IMR-90 (cell line): ENCODE measurements at regions not wholly inside any gene's neighbourhood (a gene's known extent, or its start where the extent isn't known, plus 50 kb on each side); places are given as distances from the start of the nearest gene placed in this dataset.
A peak's percentile ranks its signal among the peaks of the same experiment; 100 is the strongest.

ENCODE experiments used
- ATAC-seq: fragments of 200-7000 bp; cut with Tn5 transposase; 2 replicates; pipeline ENCODE4 v1.9.1; 2020; ENCODE audit warnings: low read depth, mild to moderate bottlenecking, moderate library complexity
- BruUV-seq: library from RNA; stranded (reverse); fragments of 400-500 nt; replicated peaks from 2 replicates; lab custom pipeline; 2021; lab: Mats Ljungman, UMichigan
- CTCF ChIA-PET: fragments of 300-600 bp; formaldehyde crosslinking; extraction: SDS; loops from one replicate; lab custom pipeline; 2021; ENCODE audit warnings: antibody characterized with exemption; lab: Yijun Ruan, JAX
- POLR2A ChIA-PET: fragments of 300-600 bp; sonication (Branson Sonifier 250); formaldehyde crosslinking; loops from one replicate; lab custom pipeline; 2022; ENCODE audit warnings: antibody characterized with exemption; ENCODE audit not compliant: unreplicated experiment; lab: Charles Lee
- DNase-seq: peaks from one replicate; pipeline ENCODE4 v3.0.0; 2013
- H2AFZ ChIP-seq: replicated peaks from 2 replicates; pipeline ENCODE3; 2013; ENCODE audit warnings: low read length, mild to moderate bottlenecking; ENCODE audit not compliant: poor library complexity
- H2AK5ac ChIP-seq: 2 replicates; pipeline ENCODE4 v1.6.1; 2013; ENCODE audit warnings: low read depth, low read length, inconsistent platforms
- H2AK9ac ChIP-seq: replicated peaks from 2 replicates; pipeline ENCODE3; 2013; ENCODE audit warnings: mild to moderate bottlenecking, low read depth, low read length, moderate library complexity; ENCODE audit not compliant: poor library complexity
- H2BK120ac ChIP-seq: 2 replicates; pipeline ENCODE4 v1.6.1; 2013; ENCODE audit warnings: low read depth, low read length, inconsistent platforms
- H2BK15ac ChIP-seq: 3 replicates; pipeline ENCODE4 v1.6.1; 2013; ENCODE audit warnings: low read depth, low read length, inconsistent platforms
- H2BK20ac ChIP-seq: 2 replicates; pipeline ENCODE4 v1.6.1; 2013; ENCODE audit warnings: low read depth, mild to moderate bottlenecking, inconsistent platforms, low read length, moderate library complexity
- H2BK5ac ChIP-seq: 2 replicates; pipeline ENCODE4 v1.6.1; 2013; ENCODE audit warnings: mild to moderate bottlenecking, low read depth, low read length, inconsistent platforms; ENCODE audit not compliant: poor library complexity, severe bottlenecking
- H3K14ac ChIP-seq: replicated peaks from 2 replicates; pipeline ENCODE4 v1.6.1; 2013; ENCODE audit warnings: low read depth, low read length, inconsistent platforms
- H3K18ac ChIP-seq: 2 replicates; pipeline ENCODE4 v1.6.1; 2013; ENCODE audit warnings: low read depth, low read length, control low read depth
- H3K23ac ChIP-seq: 2 replicates; pipeline ENCODE4 v1.6.1; 2013; ENCODE audit warnings: low read depth, low read length, inconsistent platforms
- H3K27ac ChIP-seq: 2 replicates; pipeline ENCODE4 v1.5.1; 2013; ENCODE audit warnings: mild to moderate bottlenecking, control low read depth, low read length; ENCODE audit not compliant: insufficient read depth
- H3K27me3 ChIP-seq: 2 replicates; pipeline ENCODE4 v1.6.1; 2013; ENCODE audit warnings: low read length; ENCODE audit not compliant: control insufficient read depth, insufficient read depth
- H3K36me3 ChIP-seq: 2 replicates; pipeline ENCODE4 v1.6.1; 2013; ENCODE audit warnings: low read length, mixed read lengths; ENCODE audit not compliant: control insufficient read depth, insufficient read depth
- H3K4ac ChIP-seq: 2 replicates; pipeline ENCODE4 v1.6.1; 2013; ENCODE audit warnings: low read depth, low read length, inconsistent platforms
- H3K4me1 ChIP-seq: 2 replicates; pipeline ENCODE4 v1.6.1; 2013; ENCODE audit warnings: low read length, mixed read lengths; ENCODE audit not compliant: control insufficient read depth, insufficient read depth
- H3K4me2 ChIP-seq: 2 replicates; pipeline ENCODE4 v1.6.1; 2013; ENCODE audit warnings: low read depth, mild to moderate bottlenecking, control low read depth, low read length, moderate library complexity
- H3K4me3 ChIP-seq: 2 replicates; pipeline ENCODE4 v1.5.1; 2013; ENCODE audit warnings: low read depth, mild to moderate bottlenecking, control low read depth, low read length, moderate library complexity; ENCODE audit not compliant: insufficient read depth
- H3K56ac ChIP-seq: 2 replicates; pipeline ENCODE4 v1.6.1; 2013; ENCODE audit warnings: low read length, inconsistent platforms; ENCODE audit not compliant: insufficient read depth; ENCODE audit errors: extremely low read depth
- H3K79me1 ChIP-seq, 2 experiments: 2 replicates each; pipeline ENCODE4 v1.6.1; 2013; ENCODE audit warnings: low read length in 2 of 2, inconsistent platforms in 1 of 2, low read depth in 1 of 2
- H3K9ac ChIP-seq: 2 replicates; pipeline ENCODE4 v1.6.1; 2013; ENCODE audit warnings: low read depth, low read length, control low read depth
- H3K9me1 ChIP-seq: 2 replicates; pipeline ENCODE4 v1.6.1; 2013; ENCODE audit warnings: low read length, inconsistent platforms; ENCODE audit not compliant: insufficient read depth
- H3K9me3 ChIP-seq: 2 replicates; pipeline ENCODE4 v1.6.1; 2013; ENCODE audit warnings: low read length; ENCODE audit not compliant: control insufficient read depth, insufficient read depth
- H4K20me1 ChIP-seq: 2 replicates; pipeline ENCODE4 v1.6.1; 2013; ENCODE audit warnings: low read length, inconsistent platforms; ENCODE audit not compliant: insufficient read depth
- H4K5ac ChIP-seq: 2 replicates; pipeline ENCODE4 v1.6.1; 2013; ENCODE audit warnings: mild to moderate bottlenecking, low read depth, low read length, control low read depth
- H4K8ac ChIP-seq, 2 experiments: 2 replicates each; pipeline ENCODE4 v1.6.1; 2013; ENCODE audit warnings: low read depth in 2 of 2, low read length in 2 of 2, control low read depth in 1 of 2, inconsistent platforms in 1 of 2
- H4K91ac ChIP-seq: 2 replicates; pipeline ENCODE4 v1.6.1; 2013; ENCODE audit warnings: low read depth, low read length, inconsistent platforms; ENCODE audit not compliant: insufficient read depth
- RFX5 ChIP-seq: IDR thresholded peaks from 2 replicates; pipeline ENCODE4 v1.8.0; 2012; ENCODE audit warnings: low read depth, mild to moderate bottlenecking, low read length, moderate library complexity
- SMC3 ChIP-seq: fragments of 150-350 bp; IDR thresholded peaks from 2 replicates; pipeline ENCODE4 v1.6.1; 2016; ENCODE audit warnings: low read depth, mild to moderate bottlenecking, antibody characterized with exemption, low read length, moderate library complexity
- WGBS, 2 experiments: methylation state at CpG; one replicate each; pipeline versions ENCODE4 v1.1.5 to v1.1.7; 2013; ENCODE audit warnings: missing lambda C conversion rate in 2 of 2; ENCODE audit not compliant: insufficient read length in 1 of 2; ENCODE audit errors: extremely low coverage in 2 of 2; 5-methylcytosine and 5-hydroxymethylcytosine counted together
- dilution Hi-C: fragments of 300-500 bp; cut with HindIII; formaldehyde crosslinking; loops from one replicate; pipeline ENCODE4 v1.14.3; 2018; ENCODE audit warnings: low sequenced_read_pairs; ENCODE audit not compliant: unreplicated experiment
- in situ Hi-C: fragments of 300-500 bp; cut with MboI; formaldehyde crosslinking; loops from 3 replicates; pipeline ENCODE4 v1.14.3; 2019; ENCODE audit warnings: low sequenced_read_pairs, inconsistent platforms, mixed read lengths
- intact Hi-C: fragments of 100-400 bp; cut with micrococcal nuclease; formaldehyde crosslinking; loops from 2 replicates; pipeline ENCODE4 v1.10.0; 2022

DNA sequence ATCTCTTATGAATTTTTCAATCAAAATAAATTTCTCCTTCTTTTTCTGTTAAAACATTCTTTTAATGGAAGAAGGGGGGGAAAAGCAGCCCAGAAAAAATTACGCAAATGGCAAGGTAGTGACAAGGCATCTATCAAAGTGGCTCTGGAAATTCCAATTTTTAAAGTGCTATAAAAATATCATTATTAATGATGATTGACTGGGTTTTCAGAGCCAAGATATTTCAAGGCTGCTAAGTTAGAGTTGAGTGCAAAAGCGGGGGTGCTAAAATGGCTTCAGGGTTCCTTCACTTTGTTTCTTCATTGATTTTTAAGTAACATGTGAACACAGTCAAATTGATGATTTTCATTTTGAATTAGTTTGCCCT is 171.6 kb upstream of the CITED2 start:
- peak overlapping the region; percentile 46; the same call in 1 of the 2 replicates for H3K18ac ChIP-seq
- TF ChIP-seq RFX5, result no peak
- no peak for TF ChIP-seq SMC3
- H3K4me3 ChIP-seq, result no peak overlapping the region
- dilution Hi-C loops, result no loop called here
- H2AK5ac ChIP-seq, result no peak overlapping the region
- 0 out of 2 replicates have a peak overlapping the region, but pooled peaks have one; percentile 30 for H3K14ac ChIP-seq
- no peak overlapping the region for H4K5ac ChIP-seq
- no TSS peak for BruUV-seq
- H3K27me3 ChIP-seq, result no peaks in the 10 kb centered on the region
- H3K4ac ChIP-seq, result no peak overlapping the region; the same call in 1 of the 2 replicates
- POLR2A ChIA-PET, result no interaction called here
- H3K9me3 ChIP-seq, result no peaks in the 10 kb centered on the region
- H3K9me1 ChIP-seq, result no peaks in the 10 kb centered on the region; the same call in 1 of the 2 replicates
- peak overlapping the region; percentile 20; the same call in 1 of the 3 replicates for H2BK15ac ChIP-seq
- DNase-seq, result no peak
- H3K23ac ChIP-seq, result no peak overlapping the region
- H4K91ac ChIP-seq, result no peak overlapping the region
- H3K4me2 ChIP-seq, result no peak overlapping the region
- peak overlapping the region; percentile 8 for H2BK5ac ChIP-seq
- H2AK9ac ChIP-seq, result no peak overlapping the region
- H2AFZ ChIP-seq, result no peak overlapping the region
- H3K36me3 ChIP-seq, result no peaks in the 10 kb centered on the region
- no peak overlapping the region for H3K56ac ChIP-seq
- WGBS, 2 experiments, result no CpG with 5 or more reads among the region's 2 CpGs
- H2BK120ac ChIP-seq, result peak overlapping the region; percentile 52; the same call in 1 of the 2 replicates
- CTCF ChIA-PET, result interaction anchor here (1.0 kb wide), 1 partner anchor 296 kb away, joined by 3 read pairs; no protein-coding TSS in a partner anchor
- no peak overlapping the region for H3K9ac ChIP-seq
- no peaks in the 10 kb centered on the region for H4K20me1 ChIP-seq
- H3K79me1 ChIP-seq, result no peaks in the 10 kb centered on the region
- H2BK20ac ChIP-seq, result peak overlapping the region; percentile 59; the same call in 1 of the 2 replicates
- no peak for ATAC-seq
- no peak overlapping the region for H3K27ac ChIP-seq
- intact Hi-C loops, result no loop called here
- H4K8ac ChIP-seq, result peak overlapping the region; percentile 17 to 29; a peak in 2 of 4 replicates
- H3K4me1 ChIP-seq, result peaks cover 16% of the 10 kb centered on the region
- in situ Hi-C loops, result no loop called here
